Endothelial cell of umbilical vein (primary cell): ENCODE measurements at regions not wholly inside any gene's neighbourhood (a gene's known extent, or its start where the extent isn't known, plus 50 kb on each side); places are given as distances from the start of the nearest gene placed in this dataset.

ENCODE experiments used
- BruUV-seq: library from RNA; stranded (reverse); fragments of 400-500 nt; replicated peaks from 2 replicates; lab custom pipeline; 2021; lab: Mats Ljungman, UMichigan
- CTCF ChIA-PET: fragments of 300-600, 350-600 bp; sonication (Branson Sonifier 250); formaldehyde crosslinking; loops from one replicate; lab custom pipeline; 2021; ENCODE audit warnings: antibody characterized with exemption, inconsistent platforms; lab: Charles Lee
- POLR2A ChIA-PET: fragments of 300-600, 350-600 bp; sonication (Branson Sonifier 250); formaldehyde crosslinking; loops from one replicate; lab custom pipeline; 2021; ENCODE audit warnings: antibody characterized with exemption, inconsistent platforms; lab: Charles Lee
- DNase-seq: peaks from one replicate; pipeline ENCODE4 v3.0.0-alpha.2; 2011; ENCODE audit warnings: low read depth, low spot score
- FAIRE-seq: peaks from 2 replicates; lab custom pipeline; 2011; peaks lifted over from hg19 to GRCh38; lab: Jason Lieb, UNC
- H2AFZ ChIP-seq: 2 replicates; pipeline ENCODE4 v1.6.0; 2012; ENCODE audit warnings: low read depth, low read length, control low read depth, inconsistent platforms
- H3K27ac ChIP-seq: 2 replicates; pipeline ENCODE4 v1.5.1; 2011; ENCODE audit warnings: low read depth, mild to moderate bottlenecking, control low read depth, low read length, moderate library complexity; ENCODE audit not compliant: insufficient read depth
- H3K27me3 ChIP-seq, 2 experiments: 2 replicates each; pipeline versions ENCODE4 v1.6.0 to v1.6.1; 2011; ENCODE audit warnings: low read length in 2 of 2, mixed read lengths in 1 of 2; ENCODE audit not compliant: control insufficient read depth in 2 of 2, insufficient read depth in 2 of 2
- H3K36me3 ChIP-seq, 2 experiments: 2 replicates in 1 of 2; 3 replicates in 1 of 2; pipeline ENCODE4 v1.5.1; 2011; ENCODE audit warnings: low read length in 2 of 2, mild to moderate bottlenecking in 1 of 2, moderate library complexity in 1 of 2; ENCODE audit not compliant: control insufficient read depth in 2 of 2, insufficient read depth in 2 of 2; ENCODE audit errors: extremely low read depth in 1 of 2
- H3K4me1 ChIP-seq: 3 replicates; pipeline ENCODE4 v1.5.1; 2011; ENCODE audit warnings: mild to moderate bottlenecking, low read length; ENCODE audit not compliant: control insufficient read depth, insufficient read depth; ENCODE audit errors: extremely low read depth
- H3K4me2 ChIP-seq: 2 replicates; pipeline ENCODE4 v1.6.1; 2011; ENCODE audit warnings: low read length, control low read depth, mixed read lengths; ENCODE audit not compliant: insufficient read depth
- H3K4me3 ChIP-seq, 3 experiments: fragments of 200-600 bp in 1 of 3; sonication (generic), shearing (Covaris generic) in 1 of 3; replicated peaks in 1 of 3; 2 replicates each; pipeline ENCODE4 v1.5.1; 2011 to 2016; ENCODE audit warnings: control low read depth in 3 of 3, low read length in 3 of 3, mild to moderate bottlenecking in 2 of 3, inconsistent platforms in 1 of 3, low read depth in 1 of 3, moderate library complexity in 1 of 3; ENCODE audit not compliant: insufficient read depth in 1 of 3
- H3K79me2 ChIP-seq: 2 replicates; pipeline ENCODE4 v1.6.0; 2012; ENCODE audit warnings: low read length, inconsistent platforms; ENCODE audit not compliant: control insufficient read depth, insufficient read depth
- H3K9ac ChIP-seq: replicated peaks from 2 replicates; pipeline ENCODE3; 2011; ENCODE audit warnings: low read length, control low read depth; ENCODE audit not compliant: insufficient read depth; ENCODE audit errors: extremely low read depth
- H3K9me1 ChIP-seq: replicated peaks from 3 replicates; pipeline ENCODE4 v1.6.0; 2011; ENCODE audit warnings: mild to moderate bottlenecking, low read length; ENCODE audit not compliant: control insufficient read depth, insufficient read depth; ENCODE audit errors: extremely low read depth
- H3K9me3 ChIP-seq: replicated peaks from 2 replicates; pipeline ENCODE4 v1.5.1; 2012; ENCODE audit warnings: low read length, inconsistent platforms; ENCODE audit not compliant: control insufficient read depth, insufficient read depth
- H4K20me1 ChIP-seq: replicated peaks from 2 replicates; pipeline ENCODE3; 2011; ENCODE audit warnings: mild to moderate bottlenecking, low read length; ENCODE audit not compliant: control insufficient read depth, insufficient read depth; ENCODE audit errors: extremely low read depth
- CTCF ChIP-seq, 2 donors: IDR thresholded peaks; 1 replicate in 1 of 2; 2 replicates in 1 of 2; pipeline ENCODE4 v1.5.1; 2011; ENCODE audit warnings: low read length in 2 of 2, mild to moderate bottlenecking in 2 of 2, moderate library complexity in 2 of 2, control low read depth in 1 of 2, inconsistent platforms in 1 of 2, low read depth in 1 of 2; ENCODE audit not compliant: insufficient read depth in 1 of 2; ENCODE audit errors: extremely low read depth in 1 of 2
- EZH2 ChIP-seq: IDR thresholded peaks from 2 replicates; pipeline ENCODE4 v1.6.1; 2012; ENCODE audit warnings: borderline replicate concordance, low read depth, mild to moderate bottlenecking, moderate library complexity, low read length, inconsistent platforms; ENCODE audit not compliant: severe bottlenecking
- FOS ChIP-seq: IDR thresholded peaks from 2 replicates; pipeline ENCODE4 v1.6.1; 2011; ENCODE audit warnings: mild to moderate bottlenecking, low read length, moderate library complexity, borderline replicate concordance; ENCODE audit not compliant: insufficient read depth
- GATA2 ChIP-seq: IDR thresholded peaks from 2 replicates; pipeline ENCODE4 v1.7.0; 2011; ENCODE audit warnings: low read depth, mild to moderate bottlenecking, moderate library complexity, mixed read lengths, low read length; ENCODE audit not compliant: insufficient read length, insufficient read depth
- JUN ChIP-seq: IDR thresholded peaks from 2 replicates; pipeline ENCODE4 v1.6.1; 2011; ENCODE audit warnings: borderline replicate concordance, low read depth; ENCODE audit not compliant: insufficient read length, insufficient read depth
- MAX ChIP-seq: IDR thresholded peaks from 2 replicates; pipeline ENCODE4 v1.6.1; 2011; ENCODE audit not compliant: insufficient read depth, insufficient read length
- MYC ChIP-seq: IDR thresholded peaks from one replicate; pipeline ENCODE4 v1.6.1; 2011; ENCODE audit warnings: mild to moderate bottlenecking, low read depth, low read length
- POLR2A ChIP-seq: IDR thresholded peaks from 2 replicates; pipeline ENCODE4 v1.6.1; 2012; ENCODE audit warnings: low read depth, mild to moderate bottlenecking, control low read depth, low read length
- POLR2AphosphoS5 ChIP-seq: IDR thresholded peaks from 2 replicates; pipeline ENCODE4 v1.6.1; 2012; ENCODE audit warnings: low read depth, mild to moderate bottlenecking, control low read depth, low read length, moderate library complexity; ENCODE audit not compliant: insufficient read depth
- dilution Hi-C: fragments of 300-500 bp; cut with MboI; formaldehyde crosslinking; loops from one replicate; pipeline ENCODE4 v1.15.0; 2019; ENCODE audit warnings: low sequenced_read_pairs; ENCODE audit not compliant: extremely low pct_ligation_motif_present
- intact Hi-C: fragments of 100-400 bp; cut with micrococcal nuclease; formaldehyde crosslinking; loops from one replicate; pipeline ENCODE4 v1.10.0; 2022

GRCh38 chr10:47205192-47205591 lies 94.8 kb upstream of the GDF10 start:
- ChIA-PET POLR2A (no interaction called here), CTCF (no interaction called here)
- no peak overlapping the region for H3K27ac ChIP-seq
- dilution Hi-C loops = no loop called here
- H3K27me3 ChIP-seq = no peaks in the 10 kb centered on the region
- no peak overlapping the region for H3K4me3 ChIP-seq
- intact Hi-C loops = no loop called here
- H3K4me2 ChIP-seq = no peak overlapping the region
- BruUV-seq = no TSS peak
- no peaks in the 10 kb centered on the region for H3K9me3 ChIP-seq
- no peaks in the 10 kb centered on the region for H4K20me1 ChIP-seq
- H3K4me1 ChIP-seq = no peaks in the 10 kb centered on the region
- no peak overlapping the region for H3K9ac ChIP-seq
- H3K36me3 ChIP-seq = no peaks in the 10 kb centered on the region
- H3K9me1 ChIP-seq = no peaks in the 10 kb centered on the region
- H3K79me2 ChIP-seq = no peaks in the 10 kb centered on the region
- TF ChIP-seq MAX = no peak
- no peak overlapping the region for H2AFZ ChIP-seq
- DNase-seq (no peak), FAIRE-seq (no peak)

- no peaks in the 10 kb centered on the region for H3K9me1 ChIP-seq
- no peak overlapping the region for H3K27ac ChIP-seq
- FAIRE-seq = no peak
- no peak overlapping the region for H2AFZ ChIP-seq
- ChIA-PET POLR2A (no interaction called here), CTCF (interaction anchor here (1.2 kb wide), 1 partner anchor 8 kb away, joined by 3 read pairs; no protein-coding TSS in a partner anchor)
- H3K36me3 ChIP-seq = no peaks in the 10 kb centered on the region
- no peaks in the 10 kb centered on the region for H3K27me3 ChIP-seq
- no TSS peak for BruUV-seq
- H3K4me3 ChIP-seq = no peak overlapping the region
- dilution Hi-C loops (no loop called here), intact Hi-C loops (no loop called here)
- no peak overlapping the region for H3K9ac ChIP-seq
- TF ChIP-seq MAX (no peak), POLR2AphosphoS5 (no peak), CTCF (IDR thresholded peaks at IDR 0.05; ENCODE audit: extremely low read depth in 1 of 2, insufficient read depth in 1 of 2, low read depth in 1 of 2, low read length in 2 of 2) (no peak), POLR2A (no peak), MYC (no peak), FOS (no peak), EZH2 (no peak), JUN (no peak), GATA2 (no peak)
- no peaks in the 10 kb centered on the region for H3K79me2 ChIP-seq
- no peaks in the 10 kb centered on the region for H3K4me1 ChIP-seq
- no peak for DNase-seq
- no peaks in the 10 kb centered on the region for H3K9me3 ChIP-seq
- no peaks in the 10 kb centered on the region for H4K20me1 ChIP-seq
- H3K4me2 ChIP-seq = no peak overlapping the region
Measured at GRCh38 chr10:47206449-47207280, 93.3 kb upstream of the GDF10 start.
